ENCODE measurements at regions not wholly inside any gene's neighbourhood (a gene's known extent, or its start where the extent isn't known, plus 50 kb on each side); places are given as distances from the start of the nearest gene placed in this dataset.

GRCh38 chr2:31654241-31654640 lies 73.5 kb upstream of the SRD5A2 start:
- WGBS (ENCODE audit: extremely low coverage, insufficient coverage, insufficient read length), result no CpG with 5 or more reads among the region's 2 CpGs
- Histone ChIP-seq H3K14ac (ENCODE audit: low read length) (no peak overlapping the region), H3K18ac (ENCODE audit: low read length) (no peak overlapping the region), H3K27ac (ENCODE audit: low read depth, low read length) (no peak overlapping the region), H3K79me1 (ENCODE audit: low read length) (no peaks in the 10 kb centered on the region), H3K79me2 (ENCODE audit: control insufficient read depth, insufficient read depth, low read length, poor library complexity) (no peaks in the 10 kb centered on the region), H3K36me3 (ENCODE audit: control insufficient read depth in 1 of 2, insufficient read depth in 2 of 2, low read length in 2 of 2) (no peaks in the 10 kb centered on the region), H4K91ac (ENCODE audit: low read depth, low read length) (no peak overlapping the region), H3K9me3 (ENCODE audit: insufficient read depth, low read depth, low read length) (no peaks in the 10 kb centered on the region), H3K27me3 (ENCODE audit: insufficient read depth, low read length) (no peaks in the 10 kb centered on the region), H3K4me1 (ENCODE audit: control insufficient read depth in 1 of 2, insufficient read depth in 2 of 2, low read length in 2 of 2) (no peaks in the 10 kb centered on the region), H3K4me3 (ENCODE audit: low read depth, low read length) (no peak overlapping the region), H4K8ac (ENCODE audit: low read depth, low read length) (no peak overlapping the region), H3K4me2 (ENCODE audit: low read length) (no peak overlapping the region), H2BK120ac (ENCODE audit: insufficient read depth, low read length, poor library complexity) (no peak overlapping the region), H3K9ac (ENCODE audit: low read length) (no peak overlapping the region), H3K4ac (ENCODE audit: low read depth, low read length) (no peak overlapping the region), H3K23ac (ENCODE audit: low read length) (no peak overlapping the region), H2BK5ac (ENCODE audit: low read depth, low read length, poor library complexity) (no peak overlapping the region), H2AFZ (ENCODE audit: insufficient read depth, low read length, poor library complexity) (no peak overlapping the region), H2AK5ac (ENCODE audit: low read length) (no peak overlapping the region), H2BK12ac (ENCODE audit: low read length) (no peak overlapping the region), H4K12ac (ENCODE audit: low read depth, low read length) (no peak overlapping the region)
- DNase-seq, result no peak

- Histone ChIP-seq H3K9ac (ENCODE audit: low read length) (no peak overlapping the region), H4K8ac (ENCODE audit: low read depth, low read length) (no peak overlapping the region), H2BK12ac (ENCODE audit: low read length) (no peak overlapping the region), H3K9me3 (ENCODE audit: insufficient read depth, low read depth, low read length) (no peaks in the 10 kb centered on the region), H3K14ac (ENCODE audit: low read length) (no peak overlapping the region), H2AFZ (ENCODE audit: insufficient read depth, low read length, poor library complexity) (no peak overlapping the region), H3K27me3 (ENCODE audit: insufficient read depth, low read length) (no peaks in the 10 kb centered on the region), H2BK5ac (ENCODE audit: low read depth, low read length, poor library complexity) (no peak overlapping the region), H3K18ac (ENCODE audit: low read length) (no peak overlapping the region), H3K36me3 (ENCODE audit: control insufficient read depth in 1 of 2, insufficient read depth in 2 of 2, low read length in 2 of 2) (no peaks in the 10 kb centered on the region), H3K79me1 (ENCODE audit: low read length) (no peaks in the 10 kb centered on the region), H3K4ac (ENCODE audit: low read depth, low read length) (no peak overlapping the region), H3K23ac (ENCODE audit: low read length) (no peak overlapping the region), H4K91ac (ENCODE audit: low read depth, low read length) (no peak overlapping the region), H3K4me1 (ENCODE audit: control insufficient read depth in 1 of 2, insufficient read depth in 2 of 2, low read length in 2 of 2) (no peaks in the 10 kb centered on the region), H3K27ac (ENCODE audit: low read depth, low read length) (no peak overlapping the region), H2AK5ac (ENCODE audit: low read length) (no peak overlapping the region), H3K4me3 (ENCODE audit: low read depth, low read length) (no peak overlapping the region), H4K12ac (ENCODE audit: low read depth, low read length) (no peak overlapping the region), H3K79me2 (ENCODE audit: control insufficient read depth, insufficient read depth, low read length, poor library complexity) (no peaks in the 10 kb centered on the region), H2BK120ac (ENCODE audit: insufficient read depth, low read length, poor library complexity) (no peak overlapping the region), H3K4me2 (ENCODE audit: low read length) (no peak overlapping the region)
- peak; percentile 12 to 52 for DNase-seq
- WGBS (ENCODE audit: extremely low coverage, insufficient coverage, insufficient read length), result no CpG with 5 or more reads among the region's 6 CpGs
These were observed 71.0 kb upstream of the SRD5A2 start for GRCh38 chr2:31651736-31652135.

GRCh38 chr2:31651267-31651666 lies 70.5 kb upstream of the SRD5A2 start:
- Histone ChIP-seq H4K12ac (ENCODE audit: low read depth, low read length) (no peak overlapping the region), H3K18ac (ENCODE audit: low read length) (no peak overlapping the region), H3K79me1 (ENCODE audit: low read length) (no peaks in the 10 kb centered on the region), H3K14ac (ENCODE audit: low read length) (no peak overlapping the region), H2AK5ac (ENCODE audit: low read length) (no peak overlapping the region), H4K91ac (ENCODE audit: low read depth, low read length) (no peak overlapping the region), H3K9ac (ENCODE audit: low read length) (no peak overlapping the region), H4K8ac (ENCODE audit: low read depth, low read length) (no peak overlapping the region), H3K9me3 (ENCODE audit: insufficient read depth, low read depth, low read length) (no peaks in the 10 kb centered on the region), H2AFZ (ENCODE audit: insufficient read depth, low read length, poor library complexity) (no peak overlapping the region), H3K23ac (ENCODE audit: low read length) (no peak overlapping the region), H3K4me2 (ENCODE audit: low read length) (no peak overlapping the region), H3K27ac (ENCODE audit: low read depth, low read length) (no peak overlapping the region), H3K27me3 (ENCODE audit: insufficient read depth, low read length) (no peaks in the 10 kb centered on the region), H2BK12ac (ENCODE audit: low read length) (no peak overlapping the region), H2BK5ac (ENCODE audit: low read depth, low read length, poor library complexity) (no peak overlapping the region), H3K36me3 (ENCODE audit: control insufficient read depth in 1 of 2, insufficient read depth in 2 of 2, low read length in 2 of 2) (no peaks in the 10 kb centered on the region), H3K4ac (ENCODE audit: low read depth, low read length) (no peak overlapping the region), H3K79me2 (ENCODE audit: control insufficient read depth, insufficient read depth, low read length, poor library complexity) (no peaks in the 10 kb centered on the region), H2BK120ac (ENCODE audit: insufficient read depth, low read length, poor library complexity) (no peak overlapping the region), H3K4me3 (ENCODE audit: low read depth, low read length) (no peak overlapping the region), H3K4me1 (ENCODE audit: control insufficient read depth in 1 of 2, insufficient read depth in 2 of 2, low read length in 2 of 2) (no peaks in the 10 kb centered on the region)
- DNase-seq, result no peak
- no CpG with 5 or more reads among the region's 2 CpGs for WGBS (ENCODE audit: extremely low coverage, insufficient coverage, insufficient read length)

GRCh38 chr2:31644551-31644950 lies 63.8 kb upstream of the SRD5A2 start:
- Histone ChIP-seq H4K8ac (ENCODE audit: low read depth, low read length) (no peak overlapping the region), H2AK5ac (ENCODE audit: low read length) (no peak overlapping the region), H2BK12ac (ENCODE audit: low read length) (no peak overlapping the region), H3K79me1 (ENCODE audit: low read length) (no peaks in the 10 kb centered on the region), H3K4me3 (ENCODE audit: low read depth, low read length) (no peak overlapping the region), H2AFZ (ENCODE audit: insufficient read depth, low read length, poor library complexity) (no peak overlapping the region), H3K23ac (ENCODE audit: low read length) (no peak overlapping the region), H3K27ac (ENCODE audit: low read depth, low read length) (no peak overlapping the region), H3K36me3 (ENCODE audit: control insufficient read depth in 1 of 2, insufficient read depth in 2 of 2, low read length in 2 of 2) (no peaks in the 10 kb centered on the region), H4K12ac (ENCODE audit: low read depth, low read length) (no peak overlapping the region), H2BK120ac (ENCODE audit: insufficient read depth, low read length, poor library complexity) (no peak overlapping the region), H3K4ac (ENCODE audit: low read depth, low read length) (no peak overlapping the region), H3K18ac (ENCODE audit: low read length) (no peak overlapping the region), H3K9me3 (ENCODE audit: insufficient read depth, low read depth, low read length) (no peaks in the 10 kb centered on the region), H3K4me1 (ENCODE audit: control insufficient read depth in 1 of 2, insufficient read depth in 2 of 2, low read length in 2 of 2) (no peaks in the 10 kb centered on the region), H3K4me2 (ENCODE audit: low read length) (no peak overlapping the region), H3K79me2 (ENCODE audit: control insufficient read depth, insufficient read depth, low read length, poor library complexity) (no peaks in the 10 kb centered on the region), H3K27me3 (ENCODE audit: insufficient read depth, low read length) (no peaks in the 10 kb centered on the region), H3K9ac (ENCODE audit: low read length) (no peak overlapping the region), H4K91ac (ENCODE audit: low read depth, low read length) (no peak overlapping the region), H2BK5ac (ENCODE audit: low read depth, low read length, poor library complexity) (no peak overlapping the region), H3K14ac (ENCODE audit: low read length) (no peak overlapping the region)
- WGBS (ENCODE audit: extremely low coverage, insufficient coverage, insufficient read length), result no CpG with 5 or more reads among the region's 5 CpGs
- no peak for DNase-seq

All from trophoblast cell (in vitro differentiated cells and primary cell).